GM11168 (cell line): ENCODE measurements at regions not wholly inside any gene's neighbourhood (a gene's known extent, or its start where the extent isn't known, plus 50 kb on each side); places are given as distances from the start of the nearest gene placed in this dataset.

Experiments
- in situ Hi-C: fragments of 300-500 bp; cut with MboI; formaldehyde crosslinking; loops from one replicate; pipeline ENCODE4 v1.12.0; 2022; ENCODE audit warnings: low sequenced_read_pairs; ENCODE audit not compliant: unreplicated experiment

GRCh38 chr20:39651645-39652325 is 689.6 kb downstream of the DHX35 start:
- in situ Hi-C loops, result no loop called here

- in situ Hi-C loops, result no loop called here
These were observed 684.8 kb downstream of the DHX35 start for GRCh38 chr20:39646874-39647413.

- in situ Hi-C loops, result no loop called here
These were observed 683.0 kb downstream of the DHX35 start for GRCh38 chr20:39645131-39645530.

GRCh38 chr20:39643292-39643691 is 681.1 kb downstream of the DHX35 start:
- in situ Hi-C loops, result no loop called here

GRCh38 chr20:39641423-39641822 is 679.3 kb downstream of the DHX35 start:
- in situ Hi-C loops, result no loop called here

GRCh38 chr20:39640147-39640546 is 678.0 kb downstream of the DHX35 start:
- in situ Hi-C loops, result no loop called here

- in situ Hi-C loops, result no loop called here
These were observed 676.6 kb downstream of the DHX35 start for GRCh38 chr20:39638731-39639130.

- in situ Hi-C loops, result no loop called here
These were observed 671.5 kb downstream of the DHX35 start for GRCh38 chr20:39633689-39634088.

- in situ Hi-C loops, result no loop called here
These were observed 670.6 kb downstream of the DHX35 start for GRCh38 chr20:39632757-39633156.

- in situ Hi-C loops, result no loop called here
These were observed 670.0 kb downstream of the DHX35 start for GRCh38 chr20:39632176-39632575.

GRCh38 chr20:39631557-39631956 is 669.4 kb downstream of the DHX35 start:
- in situ Hi-C loops, result no loop called here

GRCh38 chr20:39630215-39630908 is 668.2 kb downstream of the DHX35 start:
- in situ Hi-C loops, result no loop called here

GRCh38 chr20:39627765-39628164 is 665.6 kb downstream of the DHX35 start:
- in situ Hi-C loops, result no loop called here

GRCh38 chr20:39624316-39624715 is 662.2 kb downstream of the DHX35 start:
- in situ Hi-C loops, result no loop called here

GRCh38 chr20:39623584-39624234 is 661.6 kb downstream of the DHX35 start:
- in situ Hi-C loops, result no loop called here

GRCh38 chr20:39619271-39619785 is 657.2 kb downstream of the DHX35 start:
- in situ Hi-C loops, result no loop called here

GRCh38 chr20:39611901-39612300 is 649.8 kb downstream of the DHX35 start:
- in situ Hi-C loops, result no loop called here

GRCh38 chr20:39607141-39607540 is 645.0 kb downstream of the DHX35 start:
- in situ Hi-C loops, result no loop called here

- in situ Hi-C loops, result no loop called here
These were observed 643.8 kb downstream of the DHX35 start for GRCh38 chr20:39605908-39606307.

- in situ Hi-C loops, result no loop called here
These were observed 643.2 kb downstream of the DHX35 start for GRCh38 chr20:39605361-39605760.

- in situ Hi-C loops, result no loop called here
These were observed 641.1 kb downstream of the DHX35 start for GRCh38 chr20:39603219-39603618.
